Esophagus mucosa (tissue), 1 donor: ENCODE measurements at regions not wholly inside any gene's neighbourhood (a gene's known extent, or its start where the extent isn't known, plus 50 kb on each side); places are given as distances from the start of the nearest gene placed in this dataset.

ENCODE experiments used
- ATAC-seq: fragments of 200-7000 bp; cut with Tn5 transposase; one replicate; pipeline ENCODE4 v1.9.1; 2020
- donor health status: DM: yes; HTN: yes; CAD: no.

DNA sequence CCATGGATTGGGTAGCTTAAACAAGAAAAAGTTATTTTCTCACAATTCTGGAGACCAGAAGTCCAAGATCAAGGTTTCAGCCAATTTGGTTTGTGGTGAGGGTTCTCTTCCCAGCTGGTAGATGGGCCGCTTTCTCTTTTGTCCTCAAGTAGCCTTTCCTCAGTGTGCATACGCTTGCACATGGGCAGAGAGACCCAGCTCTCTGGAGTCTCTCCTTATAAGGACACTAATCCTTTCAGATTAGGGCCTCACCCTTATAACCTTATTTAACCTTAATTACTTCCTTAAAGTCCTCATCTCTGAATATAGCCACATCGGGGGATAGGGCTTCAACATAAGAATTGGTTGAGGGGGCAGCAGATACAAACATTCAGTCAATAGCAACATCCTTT, 68.4 kb upstream of the NLK start:
- peak; percentile 38 for ATAC-seq

DNA sequence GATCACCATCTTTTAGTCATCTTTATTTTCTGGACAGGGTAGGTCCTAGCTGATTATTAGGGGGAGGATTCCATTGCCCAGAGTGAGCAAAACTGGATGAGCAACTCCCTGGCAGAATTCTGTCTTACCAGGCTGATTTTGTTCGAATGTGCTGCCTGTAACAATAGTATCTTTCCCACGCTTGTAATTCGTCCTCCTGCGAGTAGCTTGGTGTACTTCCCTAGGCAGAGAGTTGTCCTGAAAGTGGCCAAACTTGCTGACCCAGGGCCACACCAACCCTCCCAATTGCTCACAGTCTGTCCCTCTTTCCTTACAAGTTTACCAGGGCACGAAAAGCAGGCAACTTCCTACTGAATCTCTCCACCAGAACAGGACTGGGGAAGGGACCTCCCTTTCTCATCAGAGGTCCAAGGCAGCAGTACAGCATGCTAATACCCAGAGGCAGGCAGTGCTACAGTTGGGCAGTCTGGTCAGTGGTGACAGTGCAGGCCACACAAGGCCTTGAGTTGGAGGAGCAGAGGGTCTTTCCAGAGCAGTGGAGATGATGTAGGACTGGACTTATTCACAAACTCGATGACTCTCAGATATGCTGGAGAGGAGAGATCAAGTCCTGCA, 67.8 kb upstream of the NLK start:
- ATAC-seq: peak; percentile 49

GRCh38 chr17:27975146-27976011, 67.1 kb upstream of the NLK start:
- peak; percentile 29 for ATAC-seq

DNA sequence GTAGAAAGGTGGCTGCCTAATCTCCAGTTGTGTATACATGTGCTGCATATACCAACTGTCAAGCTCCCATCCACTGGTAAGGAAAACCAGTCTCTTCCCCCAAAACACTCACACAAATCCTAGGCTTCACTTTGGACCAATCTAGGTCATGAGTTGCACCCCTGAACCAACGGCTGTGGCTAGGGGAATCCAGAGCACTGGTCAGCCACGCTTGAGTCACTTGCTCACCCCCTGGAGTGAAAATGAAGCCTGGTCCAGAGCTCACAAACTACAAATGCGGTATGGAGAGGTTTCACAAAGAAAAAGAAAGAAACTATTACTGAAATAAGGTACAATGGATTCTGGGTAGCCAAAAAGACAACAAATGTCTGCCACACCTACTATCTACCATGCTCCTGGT, 66.1 kb upstream of the NLK start:
- ATAC-seq: no peak

DNA sequence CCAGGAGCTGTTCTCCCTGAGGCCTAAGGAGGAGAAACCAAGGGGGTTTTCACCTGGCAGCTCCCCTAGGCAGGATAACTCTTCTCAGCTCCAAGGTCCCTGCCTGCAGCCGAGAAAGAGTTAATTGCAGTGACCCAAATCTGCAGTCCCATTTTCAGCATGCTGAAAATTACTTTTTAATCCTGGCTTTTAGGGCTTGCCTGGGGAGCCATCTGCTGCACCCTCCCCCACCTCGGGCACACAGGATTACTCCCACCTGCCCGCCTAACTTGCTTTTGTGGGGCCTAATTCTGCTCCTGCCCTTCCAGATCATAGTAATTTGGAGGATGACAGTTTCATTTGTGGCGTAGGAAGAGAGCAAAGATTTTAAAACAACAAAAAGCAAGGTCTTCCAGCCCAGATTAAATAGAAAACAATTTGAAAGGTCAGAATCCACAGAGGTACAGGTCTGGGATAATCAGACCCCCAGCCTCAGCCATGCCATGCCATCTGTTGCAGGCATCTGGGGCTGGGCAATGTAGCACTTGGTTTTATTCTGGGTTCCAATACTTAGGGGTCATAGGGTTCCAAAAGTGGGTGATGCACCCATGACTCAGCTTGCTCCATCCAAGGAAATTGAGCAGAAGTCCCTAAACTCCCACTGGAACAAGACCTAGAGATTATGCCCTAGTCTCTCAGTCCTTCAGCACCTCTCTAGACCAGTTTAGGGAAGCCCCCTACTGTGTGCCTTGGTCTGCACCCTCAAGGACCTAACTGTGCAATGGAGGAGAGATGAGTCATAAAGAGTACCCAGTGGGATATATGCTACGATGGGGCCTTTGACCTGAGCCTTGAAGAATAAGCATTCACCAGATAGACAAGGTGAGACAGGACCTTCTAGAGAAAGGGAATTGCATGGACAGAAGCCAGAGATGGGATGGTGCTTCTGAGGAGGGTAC, 64.5 kb upstream of the NLK start:
- no peak for ATAC-seq

- no peak for ATAC-seq
Observed at GRCh38 chr17:27978689-27979175, 63.7 kb upstream of the NLK start.

GRCh38 chr17:27980043-27980442, 62.4 kb upstream of the NLK start:
- no peak for ATAC-seq

GRCh38 chr17:27981978-27982377, 60.5 kb upstream of the NLK start:
- no peak for ATAC-seq

GRCh38 chr17:27982688-27983087, 59.8 kb upstream of the NLK start:
- ATAC-seq: no peak

DNA sequence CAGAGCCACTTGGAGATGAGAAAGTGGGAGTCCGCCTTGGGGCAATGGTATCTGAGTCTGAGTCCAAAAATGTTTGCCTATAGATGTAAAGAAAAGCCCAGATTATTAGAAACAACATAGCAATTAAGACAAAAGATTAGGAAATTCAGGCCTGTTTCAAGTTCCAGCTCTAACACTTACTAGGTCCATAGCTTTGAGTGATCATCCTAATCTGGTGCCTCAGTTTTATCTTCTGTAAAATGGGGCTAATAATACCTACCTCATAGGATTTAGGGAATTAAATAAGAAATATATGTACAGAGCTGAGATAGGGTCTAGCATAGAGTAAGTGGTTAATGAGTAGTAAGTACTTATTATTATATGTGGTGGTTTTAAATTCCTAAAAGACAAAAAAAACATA, 58.6 kb upstream of the NLK start:
- no peak for ATAC-seq

GRCh38 chr17:27984404-27984803, 58.1 kb upstream of the NLK start:
- ATAC-seq: no peak

- ATAC-seq: peak; percentile 41
Observed at GRCh38 chr17:27984816-27985215, 57.7 kb upstream of the NLK start.

- ATAC-seq: no peak
Observed at GRCh38 chr17:27985306-27985705, 57.2 kb upstream of the NLK start.

DNA sequence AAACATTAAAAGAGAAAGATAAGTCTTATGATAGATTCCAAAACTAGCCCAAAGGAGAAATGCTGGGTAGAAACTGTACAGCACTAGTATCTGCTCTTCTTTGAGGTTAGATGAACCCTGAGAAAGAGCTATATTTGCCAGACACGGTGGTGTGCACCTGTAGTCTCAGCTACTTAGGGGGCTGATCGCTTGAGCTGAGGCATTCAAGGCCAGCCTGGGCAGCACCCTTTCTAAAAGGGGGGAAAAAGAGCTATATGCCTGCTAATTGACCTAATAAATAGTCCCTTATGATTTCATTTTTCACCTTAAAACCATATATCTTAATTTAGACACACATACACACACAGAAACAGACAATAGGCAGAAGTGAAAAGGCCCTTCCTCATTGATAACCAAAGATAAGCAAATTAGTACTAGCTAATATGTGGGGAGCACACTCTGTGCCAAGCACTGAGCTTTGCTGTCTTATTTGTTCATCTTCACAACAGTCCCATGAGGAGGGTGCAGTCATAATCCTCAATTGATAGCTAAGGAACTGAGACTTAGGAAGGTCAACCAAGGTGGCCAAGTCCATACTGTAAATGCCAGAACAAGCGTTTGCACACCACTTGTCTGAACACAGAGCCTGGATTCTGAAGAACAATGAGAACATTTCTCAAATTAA, 56.6 kb upstream of the NLK start:
- no peak for ATAC-seq

DNA sequence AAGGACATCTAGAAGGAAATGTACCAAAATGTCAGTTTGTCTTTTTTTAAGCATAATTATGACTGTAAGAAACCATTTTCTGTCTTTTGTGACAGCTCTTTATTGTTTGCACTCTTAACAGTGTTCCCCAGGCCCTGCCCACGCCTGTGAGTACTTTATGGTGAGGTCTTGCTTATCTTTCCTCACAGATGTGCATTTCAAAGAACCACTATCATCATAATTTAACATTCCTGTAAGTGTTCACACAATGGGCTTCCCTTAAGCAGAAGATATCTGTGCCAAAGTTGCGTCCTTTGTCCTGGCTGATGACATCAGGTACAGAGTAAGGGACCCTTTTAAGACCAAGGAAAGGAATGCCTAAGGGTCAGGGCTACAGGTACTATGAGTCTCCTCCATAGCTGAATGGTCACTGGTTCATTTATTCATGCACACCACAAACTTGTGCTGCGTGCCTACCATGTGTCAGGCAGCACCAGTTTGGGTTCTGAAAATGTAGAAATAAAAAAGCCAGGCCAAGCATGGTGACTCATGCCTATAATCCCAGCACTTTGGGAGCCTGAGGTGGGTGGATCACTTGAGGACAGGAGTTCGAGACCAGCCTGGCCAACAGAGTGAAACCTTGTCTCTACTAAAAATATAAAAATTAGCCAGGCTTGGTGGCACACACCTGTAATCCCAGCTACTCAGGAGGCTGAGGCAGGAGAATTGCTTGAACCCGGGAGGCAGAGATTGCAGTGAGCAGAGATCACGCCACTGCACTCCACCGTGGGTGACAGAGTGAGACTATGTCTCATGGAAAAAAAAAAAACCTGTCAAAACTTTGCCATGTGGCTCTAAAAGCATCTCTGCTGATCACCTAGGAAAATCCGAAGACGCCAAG, 55.4 kb upstream of the NLK start:
- no peak for ATAC-seq

GRCh38 chr17:27989046-27989445, 53.4 kb upstream of the NLK start:
- no peak for ATAC-seq

DNA sequence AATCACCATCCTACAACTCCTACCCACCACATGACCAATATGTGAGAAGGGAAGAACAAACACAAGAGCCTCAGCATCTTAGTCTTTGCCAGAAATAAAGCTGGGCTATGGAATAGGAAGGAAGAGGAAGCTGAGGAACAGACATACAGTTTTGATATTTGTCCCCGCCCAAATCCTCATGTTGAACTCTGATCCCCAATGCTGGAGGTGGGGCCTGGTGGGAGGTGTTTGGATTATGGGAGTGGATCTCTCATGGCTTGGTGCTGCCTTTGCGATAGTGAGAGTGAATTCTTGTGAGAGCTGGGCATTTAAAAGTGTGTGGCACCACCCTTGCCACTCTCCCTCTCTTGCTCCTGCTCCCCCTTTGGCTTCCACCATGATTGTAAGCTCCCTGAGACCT, 52.4 kb upstream of the NLK start:
- ATAC-seq: no peak

- ATAC-seq: no peak
Observed at GRCh38 chr17:27990979-27991378, 51.5 kb upstream of the NLK start.

GRCh38 chr17:27991462-27991993, 50.9 kb upstream of the NLK start:
- no peak for ATAC-seq
